Smooth muscle cell (in vitro differentiated cells): ENCODE measurements at regions not wholly inside any gene's neighbourhood (a gene's known extent, or its start where the extent isn't known, plus 50 kb on each side); places are given as distances from the start of the nearest gene placed in this dataset.

Source experiments
- DNase-seq: peaks from one replicate; lab custom pipeline; 2025; ENCODE audit not compliant: unreplicated experiment; lab: John Stamatoyannopoulos, UW
- H2AFZ ChIP-seq: fragments of 200-600 bp; sonication (generic); 2 replicates; pipeline ENCODE4 v1.6.0; 2016; ENCODE audit warnings: antibody characterized with exemption, low read depth, mild to moderate bottlenecking
- H3F3A ChIP-seq: fragments of 200-600 bp; sonication (generic); 2 replicates; pipeline ENCODE4 v1.6.0; 2017; ENCODE audit warnings: antibody characterized with exemption, low read depth
- H3K27ac ChIP-seq: fragments of 200-600 bp; sonication (generic); 2 replicates; pipeline ENCODE4 v1.5.1; 2016; ENCODE audit warnings: low read depth, mild to moderate bottlenecking
- H3K27me3 ChIP-seq: fragments of 200-600 bp; sonication (generic); 2 replicates; pipeline ENCODE4 v1.6.1; 2016; ENCODE audit warnings: low read depth, mild to moderate bottlenecking
- H3K36me3 ChIP-seq: fragments of 200-600 bp; sonication (generic); 2 replicates; pipeline ENCODE4 v1.5.1; 2016; ENCODE audit warnings: low read depth
- H3K4me1 ChIP-seq: fragments of 200-600 bp; sonication (generic); 2 replicates; pipeline ENCODE4 v1.5.1; 2016; ENCODE audit warnings: low read depth
- H3K4me2 ChIP-seq: fragments of 200-600 bp; sonication (generic); 2 replicates; pipeline ENCODE4 v1.6.0; 2016; ENCODE audit warnings: mild to moderate bottlenecking
- H3K4me3 ChIP-seq: fragments of 200-600 bp; sonication (generic); 2 replicates; pipeline ENCODE4 v1.5.1; 2016; ENCODE audit warnings: mild to moderate bottlenecking
- H3K79me2 ChIP-seq: fragments of 200-600 bp; sonication (generic); 2 replicates; pipeline ENCODE4 v1.6.0; 2016; ENCODE audit warnings: low read depth, mild to moderate bottlenecking
- H3K9ac ChIP-seq: fragments of 200-600 bp; sonication (generic); 2 replicates; pipeline ENCODE4 v1.6.0; 2016; ENCODE audit warnings: low read depth
- H3K9me3 ChIP-seq: fragments of 200-600 bp; sonication (generic); replicated peaks from 2 replicates; pipeline ENCODE4 v1.5.1; 2016; ENCODE audit warnings: low read depth
- H4K20me1 ChIP-seq: fragments of 200-600 bp; sonication (generic); 2 replicates; pipeline ENCODE4 v1.6.0; 2016; ENCODE audit warnings: low read depth
- CTCF ChIP-seq: fragments of 200-600 bp; sonication (generic); IDR thresholded peaks from 2 replicates; pipeline ENCODE4 v1.5.1; 2017; ENCODE audit warnings: borderline replicate concordance, mild to moderate bottlenecking, antibody characterized with exemption; ENCODE audit not compliant: insufficient read depth, poor library complexity, severe bottlenecking
- WGBS: methylation state at CpG from one replicate; pipeline ENCODE4 v1.1.7; 2016; ENCODE audit warnings: low lambda C conversion rate; 5-methylcytosine and 5-hydroxymethylcytosine counted together

GRCh38 chr2:47300081-47300480, 69.0 kb upstream of the EPCAM start:
- DNase-seq = no peak

GRCh38 chr2:47299555-47299954, 69.6 kb upstream of the EPCAM start:
- no peaks in the 10 kb centered on the region for H3K27me3 ChIP-seq
- H3F3A ChIP-seq = peaks cover 67% of the 10 kb centered on the region
- no peaks in the 10 kb centered on the region for H3K36me3 ChIP-seq
- H3K4me1 ChIP-seq = peaks cover 29% of the 10 kb centered on the region
- 22% methylated on average over 9 of the region's 9 CpGs for WGBS
- H4K20me1 ChIP-seq = no peaks in the 10 kb centered on the region
- no peaks in the 10 kb centered on the region for H3K79me2 ChIP-seq
- H2AFZ ChIP-seq = no peak overlapping the region
- H3K27ac ChIP-seq = peak overlapping the region; percentile 36
- DNase-seq = no peak
- H3K4me3 ChIP-seq = no peak overlapping the region
- H3K9ac ChIP-seq = no peak overlapping the region
- no peak for TF ChIP-seq CTCF
- H3K9me3 ChIP-seq = no peaks in the 10 kb centered on the region
- H3K4me2 ChIP-seq = peak overlapping the region; percentile 5

More at GRCh38 chr2:47300081-47300480, 69.0 kb upstream of the EPCAM start:
- no peaks in the 10 kb centered on the region for H3K9me3 ChIP-seq
- H3K9ac ChIP-seq = no peak overlapping the region
- no peak for TF ChIP-seq CTCF
- H4K20me1 ChIP-seq = no peaks in the 10 kb centered on the region
- no peak overlapping the region for H3K4me3 ChIP-seq
- H3K27ac ChIP-seq = peak overlapping the region; percentile 36
- peak overlapping the region; percentile 5 for H3K4me2 ChIP-seq
- H2AFZ ChIP-seq = no peak overlapping the region
- H3K27me3 ChIP-seq = no peaks in the 10 kb centered on the region
- WGBS = 27% methylated on average over 1 of the region's 1 CpG
- H3K36me3 ChIP-seq = no peaks in the 10 kb centered on the region
- no peaks in the 10 kb centered on the region for H3K79me2 ChIP-seq
- H3F3A ChIP-seq = peaks cover 68% of the 10 kb centered on the region
- peaks cover 28% of the 10 kb centered on the region for H3K4me1 ChIP-seq

GRCh38 chr2:47298771-47299170, 70.3 kb upstream of the EPCAM start:
- Histone ChIP-seq H3K4me1 (peaks cover 29% of the 10 kb centered on the region), H3K4me3 (no peak overlapping the region), H2AFZ (no peak overlapping the region), H3K9me3 (no peaks in the 10 kb centered on the region), H3K9ac (no peak overlapping the region), H3K79me2 (no peaks in the 10 kb centered on the region), H3K36me3 (no peaks in the 10 kb centered on the region), H4K20me1 (no peaks in the 10 kb centered on the region), H3K4me2 (no peak overlapping the region), H3K27ac (no peak overlapping the region), H3F3A (peaks cover 61% of the 10 kb centered on the region), H3K27me3 (no peaks in the 10 kb centered on the region)
- no peak for TF ChIP-seq CTCF
- 47% methylated on average over 3 of the region's 3 CpGs for WGBS
- DNase-seq = no peak

- H3K79me2 ChIP-seq = no peaks in the 10 kb centered on the region
- H3K4me1 ChIP-seq = peaks cover 21% of the 10 kb centered on the region
- no peak overlapping the region for H3K9ac ChIP-seq
- H2AFZ ChIP-seq = no peak overlapping the region
- no peak for TF ChIP-seq CTCF
- WGBS = 90% methylated on average over 7 of the region's 7 CpGs
- H4K20me1 ChIP-seq = no peaks in the 10 kb centered on the region
- H3K9me3 ChIP-seq = no peaks in the 10 kb centered on the region
- DNase-seq = no peak
- no peak overlapping the region for H3K4me2 ChIP-seq
- H3K27ac ChIP-seq = no peak overlapping the region
- H3K27me3 ChIP-seq = no peaks in the 10 kb centered on the region
- H3K36me3 ChIP-seq = no peaks in the 10 kb centered on the region
- H3F3A ChIP-seq = peaks cover 53% of the 10 kb centered on the region
- no peak overlapping the region for H3K4me3 ChIP-seq
These were observed 71.2 kb upstream of the EPCAM start for GRCh38 chr2:47297767-47298425.
